HepG2 (cell line): ENCODE measurements at regions not wholly inside any gene's neighbourhood (a gene's known extent, or its start where the extent isn't known, plus 50 kb on each side); places are given as distances from the start of the nearest gene placed in this dataset.

Source experiments
- AGO2 ChIP-seq: fragments of 200-400 bp; formaldehyde crosslinking; optimal IDR thresholded peaks from 2 replicates; pipeline ENCODE3; 2017; ENCODE audit warnings: mild to moderate bottlenecking, low read depth, low read length, moderate library complexity
- BCLAF1 ChIP-seq: fragments of 450-650 bp; IDR thresholded peaks from 2 replicates; pipeline ENCODE4 v1.6.1; 2017; ENCODE audit warnings: mild to moderate bottlenecking
- GZF1 ChIP-seq: sonication (generic); formaldehyde crosslinking; IDR thresholded peaks from 2 replicates; pipeline ENCODE4 v1.5.1; 2020; ENCODE audit warnings: mild to moderate bottlenecking, missing genetic modification reagents
- RBAK ChIP-seq: sonication (generic); formaldehyde crosslinking; IDR thresholded peaks from 2 replicates; pipeline ENCODE4 v1.5.1; 2020; ENCODE audit warnings: mild to moderate bottlenecking, missing genetic modification reagents
- ZNF235 ChIP-seq: sonication (generic); formaldehyde crosslinking; IDR thresholded peaks from 2 replicates; pipeline ENCODE4 v1.8.1; 2023; ENCODE audit warnings: mild to moderate bottlenecking, missing genetic modification reagents, borderline replicate concordance
- ZNF335 ChIP-seq: sonication (generic); formaldehyde crosslinking; IDR thresholded peaks from 2 replicates; pipeline ENCODE4 v1.4.0; 2020; ENCODE audit warnings: missing genetic modification reagents

- TF ChIP-seq RBAK (CRISPR knock-in tag), result no peak
- no peak for TF ChIP-seq ZNF335 (CRISPR knock-in tag)
- TF ChIP-seq BCLAF1, result no peak
- TF ChIP-seq AGO2, result no peak
- TF ChIP-seq GZF1, result no peak
- TF ChIP-seq ZNF235 (CRISPR knock-in tag), result no peak
These were observed 459.2 kb downstream of the TSHZ3 start for GRCh38 chr19:30890033-30890432.
